ENCODE measurements at regions not wholly inside any gene's neighbourhood (a gene's known extent, or its start where the extent isn't known, plus 50 kb on each side); places are given as distances from the start of the nearest gene placed in this dataset.
"Not testable (repeated sequence)": the region's sequence is repeated elsewhere in the genome, so short reads cannot be mapped to it uniquely, and the experiment has no call there.

DNA sequence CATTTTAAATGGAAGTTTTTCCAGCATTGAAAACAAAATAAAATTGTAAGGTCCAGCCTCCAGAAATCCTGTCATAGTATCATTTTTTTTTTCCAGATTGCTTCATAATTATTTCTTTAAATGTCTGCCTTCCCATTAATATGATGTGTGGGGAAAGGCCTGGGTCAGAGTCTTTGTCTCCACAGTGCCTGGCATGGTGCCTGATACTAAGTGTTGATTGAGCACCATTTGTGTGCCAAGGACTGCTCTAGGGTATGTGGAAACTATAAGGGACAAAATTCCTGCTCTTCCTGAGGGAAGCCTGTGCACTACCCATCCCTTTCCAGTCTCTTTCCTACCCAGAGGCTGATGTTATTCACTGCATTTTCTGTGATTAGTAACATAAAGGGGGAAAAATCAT is 53.1 kb upstream of the BEND4 start:
- DNase-seq = no peak

DNA sequence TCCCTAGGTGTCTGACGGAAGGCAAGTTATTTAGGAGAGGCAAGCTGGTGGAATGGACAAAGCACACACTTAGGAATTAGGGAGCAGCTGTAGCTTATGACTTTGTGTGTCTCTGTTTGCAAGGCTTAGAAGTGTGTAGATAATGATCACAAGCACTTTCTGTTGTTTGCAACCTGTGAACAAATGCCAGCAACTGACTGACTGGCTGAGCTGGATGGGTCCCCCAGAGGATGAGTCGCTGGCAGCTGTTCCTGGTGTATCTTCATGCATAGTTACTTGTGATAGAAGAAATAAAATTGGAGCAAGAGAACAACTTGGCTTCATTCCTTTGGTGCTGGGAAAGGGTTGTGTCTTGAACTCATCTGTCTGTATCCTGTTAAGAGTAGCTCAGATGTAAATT is 64.2 kb upstream of the BEND4 start:
- no peak for DNase-seq

DNA sequence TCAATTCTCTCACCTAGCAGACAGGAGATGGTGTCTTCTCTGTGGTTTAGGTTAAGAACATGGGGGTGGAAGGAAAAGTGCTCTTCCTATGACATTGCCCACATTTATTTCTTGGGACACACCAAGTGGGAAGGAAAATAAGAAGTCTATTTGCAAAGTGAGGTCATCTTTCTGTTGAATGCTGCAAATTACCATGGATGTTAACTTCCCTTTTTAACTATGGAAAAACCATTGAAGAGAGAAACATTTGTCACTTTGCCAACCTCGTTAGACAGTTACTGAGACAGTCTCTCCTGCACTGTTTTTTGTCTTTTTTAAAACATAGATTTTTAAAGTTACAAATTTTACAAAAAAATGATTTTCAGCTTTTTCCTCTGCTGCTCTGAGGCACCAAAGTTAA is 72.8 kb upstream of the BEND4 start:
- DNase-seq = no peak

DNA sequence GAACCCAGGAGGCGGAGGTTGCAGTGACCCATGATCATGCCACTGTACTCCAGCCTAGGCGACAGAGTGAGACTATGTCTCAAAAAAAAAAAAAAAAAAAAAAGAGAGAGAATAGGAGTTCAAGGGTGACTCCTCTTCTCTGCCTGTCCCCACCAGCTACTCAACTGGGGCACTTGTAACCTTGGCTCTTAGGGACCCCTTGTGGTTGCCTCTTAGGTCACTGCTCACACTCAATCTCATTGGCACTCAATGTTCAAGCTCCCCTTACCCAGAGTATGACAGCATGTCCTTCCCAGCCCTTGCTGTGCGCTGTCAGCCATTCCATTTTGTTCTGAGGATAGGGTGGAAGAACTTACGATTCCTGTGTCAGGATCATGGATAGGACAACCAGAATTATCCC is 82.4 kb upstream of the BEND4 start:
- no peak for DNase-seq

DNA sequence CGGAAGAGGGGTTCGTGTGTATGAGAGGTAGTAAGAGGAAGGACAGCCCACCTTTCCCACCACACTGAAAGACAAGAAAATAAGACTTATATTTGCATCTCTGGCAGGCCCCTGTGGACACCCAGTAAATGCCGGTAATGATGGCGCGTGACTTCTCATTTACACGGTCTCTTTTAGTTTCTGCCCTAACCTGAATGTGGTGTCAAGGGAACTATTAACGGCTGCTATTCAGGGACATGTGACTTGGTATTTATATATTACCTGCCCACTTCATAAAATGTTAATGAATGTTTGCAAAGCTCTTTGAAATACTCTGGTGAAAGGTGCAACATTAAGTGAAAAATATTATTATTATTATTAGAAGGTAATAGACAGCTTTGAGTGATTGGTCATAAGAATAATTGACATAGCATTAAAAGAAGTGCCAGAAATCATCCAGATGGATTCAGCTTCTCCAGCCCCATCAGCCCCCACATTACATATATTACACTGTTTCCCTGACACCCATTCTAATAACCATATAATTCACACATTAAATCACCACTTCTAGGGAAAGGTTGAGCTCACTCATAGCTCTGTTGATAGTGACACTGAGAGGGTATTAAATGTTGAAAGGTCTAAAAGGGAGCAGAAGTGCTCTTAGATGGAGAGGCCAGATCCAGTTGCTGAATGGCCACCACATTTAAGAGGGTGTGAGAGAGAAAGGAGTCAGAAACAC is 83.0 kb upstream of the BEND4 start:
- no peak for DNase-seq

DNA sequence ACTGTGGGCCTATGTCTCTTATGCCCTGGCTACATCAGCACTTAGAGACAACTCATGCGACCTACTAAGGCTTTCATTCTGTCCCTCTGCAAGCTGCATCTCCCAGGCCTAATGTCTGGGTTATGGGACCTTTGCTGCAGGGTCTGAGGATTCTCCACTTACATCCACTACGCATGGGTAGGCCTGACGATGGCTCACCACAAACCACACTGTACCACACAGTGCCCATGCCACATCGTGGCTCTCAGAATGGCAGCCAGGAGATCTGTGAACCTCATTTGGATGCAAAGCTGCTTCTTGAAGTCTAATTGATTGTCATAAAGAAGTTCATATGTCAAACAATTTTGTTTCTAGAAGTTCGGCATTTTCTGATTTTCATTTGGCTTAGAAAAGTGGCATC is 84.6 kb upstream of the BEND4 start:
- DNase-seq = no peak

DNA sequence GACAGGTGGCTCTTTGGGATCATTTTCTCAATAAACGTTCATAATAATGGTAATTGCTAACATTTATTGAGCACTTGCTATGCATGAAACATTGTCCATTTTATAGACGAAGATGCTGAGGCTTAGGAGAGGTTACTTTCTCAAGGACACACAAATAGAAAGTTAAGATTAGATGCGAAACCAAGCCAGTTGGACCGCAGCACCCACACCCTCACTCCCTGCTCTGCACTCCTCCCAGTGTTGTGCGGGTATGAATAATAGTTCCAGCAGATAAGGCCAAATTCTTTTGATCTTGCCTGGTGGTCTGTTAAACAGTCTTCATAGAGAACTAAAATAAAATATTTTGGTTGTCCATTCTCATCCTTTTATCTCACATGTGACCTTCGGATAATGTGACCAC is 85.0 kb upstream of the BEND4 start:
- DNase-seq = no peak

DNA sequence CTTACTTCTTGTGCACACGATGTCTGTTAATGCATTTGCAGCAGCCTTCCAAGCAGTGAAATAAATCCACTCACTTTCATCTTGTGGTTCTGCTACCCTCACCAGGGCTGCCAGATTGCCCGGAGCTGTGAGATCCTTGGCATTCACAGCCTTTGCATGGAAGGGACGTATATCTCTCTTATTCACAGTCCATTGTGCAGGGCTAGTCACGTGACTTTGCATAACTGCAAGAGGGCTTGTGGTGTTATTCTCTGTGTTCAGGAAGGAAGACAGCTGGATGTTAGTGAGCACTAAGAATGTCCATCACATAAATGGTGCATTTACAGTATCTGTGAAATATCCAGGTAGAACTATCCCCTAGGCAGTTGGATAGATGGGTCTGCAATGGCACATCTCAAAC is 96.5 kb upstream of the BEND4 start:
- no peak for DNase-seq

DNA sequence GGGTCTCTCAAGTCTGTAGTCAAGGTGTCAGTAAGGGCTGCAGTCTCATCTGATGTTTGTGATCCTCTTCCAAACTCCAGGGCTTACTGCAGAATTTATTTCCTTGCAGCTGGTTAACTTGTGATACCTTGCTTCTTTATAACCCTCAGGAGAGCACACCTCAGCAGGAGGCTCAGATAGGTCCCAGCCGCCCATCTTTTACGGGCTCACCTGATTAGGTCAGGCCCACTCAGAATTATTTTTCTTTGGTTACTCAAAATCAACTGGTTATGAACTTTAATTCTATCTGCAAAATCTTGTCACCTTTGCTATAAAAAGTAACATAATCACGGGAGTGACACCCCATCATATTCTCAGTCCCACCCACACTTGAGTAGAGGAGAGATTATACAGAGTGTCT is 99.9 kb upstream of the BEND4 start:
- DNase-seq = no peak

DNA sequence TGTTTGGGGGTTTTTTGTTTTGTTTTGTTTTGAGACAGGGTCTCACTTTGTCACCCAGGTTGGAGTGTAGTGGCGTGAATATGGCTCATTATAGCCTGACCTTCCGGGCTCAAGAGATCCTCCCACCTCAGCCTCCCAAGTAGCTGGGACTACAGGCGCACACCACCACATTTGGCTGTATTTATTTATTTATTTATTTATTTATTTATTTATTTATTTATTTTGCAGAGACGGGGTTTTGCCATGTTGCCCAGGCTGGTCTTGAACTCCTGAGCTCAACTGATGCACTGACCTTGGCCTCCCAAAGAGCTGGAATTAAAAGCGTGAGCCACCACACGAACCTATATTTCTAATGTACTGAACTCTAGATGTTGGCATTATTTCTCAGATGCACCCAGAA is 105.2 kb upstream of the BEND4 start:
- DNase-seq = not testable (repeated sequence)

DNA sequence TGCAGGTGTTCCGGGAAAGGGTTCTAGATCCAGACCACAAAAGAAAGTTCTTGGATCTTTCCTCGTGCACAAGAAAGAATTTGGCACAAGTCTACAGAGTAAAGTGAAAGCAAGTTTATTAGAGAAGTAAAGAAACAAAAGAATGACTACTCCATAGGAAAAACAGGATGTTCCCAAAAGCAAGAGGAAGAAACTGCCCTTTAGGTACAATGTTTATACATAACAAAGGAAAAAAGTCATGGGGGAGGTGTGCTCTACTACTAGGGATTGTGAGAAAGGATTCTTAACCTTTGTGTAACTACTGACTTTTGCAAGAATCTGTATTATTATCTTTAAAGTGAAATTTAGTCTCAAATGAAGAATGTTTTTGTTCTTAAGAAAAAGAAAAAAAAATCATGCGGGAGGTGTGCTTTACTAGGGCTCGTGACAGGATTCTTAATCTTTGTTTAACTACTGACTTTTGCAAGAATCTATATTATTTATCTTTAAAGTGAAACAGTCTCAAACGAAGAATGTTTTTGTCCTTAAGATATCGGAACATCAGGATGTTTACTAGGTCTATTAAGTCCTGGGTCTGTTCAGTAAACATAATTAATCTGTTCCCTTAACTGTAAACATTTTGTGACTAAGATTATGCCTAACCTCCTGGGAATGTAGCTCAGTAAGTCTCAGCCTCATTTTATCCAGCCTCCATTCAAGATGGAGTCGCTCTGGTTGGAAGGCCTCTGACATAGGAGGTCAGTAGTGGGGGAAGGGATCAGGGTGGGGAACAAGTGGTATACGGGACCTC is 110.4 kb upstream of the BEND4 start:
- no peak for DNase-seq

DNA sequence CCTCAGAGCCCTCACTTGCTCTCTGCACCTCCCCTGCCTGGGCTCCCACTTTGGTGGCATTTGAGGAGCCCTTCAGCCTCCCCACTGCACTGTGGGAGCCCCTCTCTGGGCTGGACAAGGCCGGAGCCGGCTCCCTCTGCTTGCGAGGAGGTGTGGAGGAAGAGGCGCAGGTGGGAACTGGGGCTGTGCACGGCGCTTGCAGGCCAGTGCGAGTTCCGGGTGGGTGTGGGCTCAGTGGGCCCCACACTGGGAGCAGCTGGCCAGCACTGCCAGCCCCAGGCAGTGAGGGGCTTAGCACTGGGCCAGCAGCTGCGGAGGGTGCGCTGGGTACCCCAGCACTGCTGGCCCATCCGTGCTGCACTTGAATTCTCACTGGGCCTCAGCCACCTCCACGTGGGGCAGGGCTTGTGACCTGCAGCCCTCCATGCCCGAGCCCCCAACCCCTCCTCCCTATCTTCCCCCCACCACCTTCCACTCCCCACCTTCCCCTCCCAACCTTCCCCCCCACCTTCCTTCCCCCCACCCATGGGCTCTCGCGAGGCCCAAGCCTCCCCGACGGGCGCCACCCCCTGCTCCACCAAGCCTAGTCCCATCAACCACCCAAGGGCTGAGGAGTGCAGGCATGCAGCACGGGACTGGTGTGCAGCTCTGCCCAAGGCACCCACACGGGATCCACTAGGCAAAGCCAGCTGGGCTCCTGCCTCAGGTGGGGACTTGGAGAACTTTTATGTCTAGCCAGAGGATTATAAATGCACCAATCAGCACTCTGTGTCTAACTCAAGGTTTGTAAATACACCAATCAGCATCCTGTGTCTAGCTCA is 113.5 kb upstream of the BEND4 start:
- DNase-seq = no peak

DNA sequence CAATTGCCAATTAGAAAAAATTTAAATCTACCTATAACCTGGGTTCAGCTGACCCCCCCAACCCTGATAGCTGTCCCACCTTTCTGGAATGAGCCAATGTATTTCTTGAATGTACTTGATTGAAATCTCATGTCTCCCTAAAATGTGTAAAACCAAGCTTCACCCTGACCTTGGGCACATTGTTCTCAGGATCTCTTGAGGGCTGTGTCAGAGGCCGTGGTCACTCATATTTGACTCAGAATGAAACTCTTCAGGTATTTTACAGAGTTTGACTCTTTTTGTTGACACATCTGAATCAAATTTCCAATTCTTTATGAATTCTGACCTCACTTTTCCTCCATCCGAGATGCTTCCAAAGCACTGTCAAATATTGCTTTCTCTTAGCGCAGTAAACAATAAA is 115.3 kb upstream of the BEND4 start:
- DNase-seq = no peak

DNA sequence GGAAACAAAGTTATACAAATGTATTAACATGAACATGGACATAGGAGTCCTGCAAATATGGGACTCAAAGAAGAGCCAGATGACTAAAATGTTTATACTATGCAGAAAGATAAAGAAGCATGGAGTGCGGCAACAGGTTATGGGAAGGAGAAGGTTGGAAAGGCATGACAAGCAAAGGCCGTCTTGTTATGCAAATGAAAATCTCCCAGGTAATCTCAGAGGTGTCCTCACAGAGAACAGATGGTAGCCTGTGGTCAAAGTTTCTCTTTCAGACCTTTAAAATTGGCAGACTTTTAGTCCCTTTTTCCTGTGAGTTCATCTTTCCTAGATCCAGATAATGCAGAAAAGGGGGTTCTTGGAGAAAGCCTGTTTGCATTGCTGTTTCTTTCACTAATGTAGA is 116.4 kb upstream of the BEND4 start:
- DNase-seq = no peak

DNA sequence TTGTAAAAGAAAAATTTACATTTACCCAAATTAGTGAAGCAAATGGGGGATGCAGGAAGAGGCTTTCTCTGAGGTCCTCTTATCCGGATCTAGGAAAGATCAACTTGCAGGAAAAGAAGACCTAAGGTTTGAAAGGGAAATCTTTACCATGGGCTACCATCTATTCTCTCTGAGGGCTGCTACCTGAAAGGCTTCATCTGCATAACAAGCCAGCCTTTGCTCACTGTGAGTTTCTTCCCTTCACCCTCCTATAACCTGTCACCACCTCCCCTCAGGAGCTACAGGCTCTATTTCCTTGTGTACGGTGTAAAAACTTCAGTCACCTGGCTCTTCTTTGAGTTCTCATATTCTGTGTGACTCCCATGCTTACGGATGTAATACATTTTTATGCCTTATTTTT is 118.6 kb upstream of the BEND4 start:
- no peak for DNase-seq

DNA sequence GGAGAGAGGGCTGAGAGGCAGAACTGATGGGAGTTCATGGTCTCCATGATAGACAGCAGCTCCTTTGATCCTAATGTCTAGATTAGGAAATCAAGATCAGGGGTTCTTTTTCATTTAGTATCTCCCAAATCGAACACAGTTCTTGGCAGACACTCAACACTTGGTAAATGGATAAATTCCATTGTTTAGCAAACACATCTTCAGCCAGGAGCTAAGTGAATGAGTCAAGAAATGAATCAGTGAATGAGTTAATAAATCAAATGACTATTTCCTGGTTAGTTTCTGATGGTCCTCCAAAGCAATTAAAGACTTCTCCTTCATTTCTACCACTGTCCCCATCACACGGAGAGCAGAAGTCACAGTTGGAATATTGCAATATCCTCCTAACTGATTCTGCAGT is 120.0 kb upstream of the SHISA3 start:
- no peak for DNase-seq

DNA sequence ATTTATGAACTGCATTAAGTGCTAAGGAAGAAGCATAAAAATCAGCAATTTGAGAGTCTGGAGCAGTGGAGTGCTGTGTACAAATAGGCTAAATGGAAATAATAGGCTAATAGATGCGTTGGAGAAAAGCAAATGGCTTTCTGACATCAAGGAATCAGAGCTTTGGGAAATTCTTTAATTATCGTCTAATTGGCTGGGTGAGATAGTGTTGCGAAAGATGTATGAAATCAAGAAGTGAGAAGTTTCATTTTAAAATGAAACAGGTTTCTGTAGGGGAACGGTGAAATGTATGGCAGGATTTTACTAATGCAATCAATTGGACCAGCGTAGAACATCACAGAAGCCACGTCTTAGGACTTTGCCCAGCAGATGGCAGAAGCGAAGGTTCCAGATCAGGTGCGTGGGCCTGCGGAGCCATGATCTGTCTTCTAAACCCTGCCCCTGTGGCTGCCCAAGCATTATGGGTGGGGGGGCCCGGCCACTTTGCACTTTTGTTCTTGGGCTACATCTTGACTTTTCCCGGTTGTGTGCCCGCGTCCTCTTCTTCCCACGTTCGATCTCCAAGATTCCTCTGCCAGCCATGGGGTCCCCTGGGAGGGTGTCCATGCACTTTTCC is 118.5 kb upstream of the SHISA3 start:
- no peak for DNase-seq

DNA sequence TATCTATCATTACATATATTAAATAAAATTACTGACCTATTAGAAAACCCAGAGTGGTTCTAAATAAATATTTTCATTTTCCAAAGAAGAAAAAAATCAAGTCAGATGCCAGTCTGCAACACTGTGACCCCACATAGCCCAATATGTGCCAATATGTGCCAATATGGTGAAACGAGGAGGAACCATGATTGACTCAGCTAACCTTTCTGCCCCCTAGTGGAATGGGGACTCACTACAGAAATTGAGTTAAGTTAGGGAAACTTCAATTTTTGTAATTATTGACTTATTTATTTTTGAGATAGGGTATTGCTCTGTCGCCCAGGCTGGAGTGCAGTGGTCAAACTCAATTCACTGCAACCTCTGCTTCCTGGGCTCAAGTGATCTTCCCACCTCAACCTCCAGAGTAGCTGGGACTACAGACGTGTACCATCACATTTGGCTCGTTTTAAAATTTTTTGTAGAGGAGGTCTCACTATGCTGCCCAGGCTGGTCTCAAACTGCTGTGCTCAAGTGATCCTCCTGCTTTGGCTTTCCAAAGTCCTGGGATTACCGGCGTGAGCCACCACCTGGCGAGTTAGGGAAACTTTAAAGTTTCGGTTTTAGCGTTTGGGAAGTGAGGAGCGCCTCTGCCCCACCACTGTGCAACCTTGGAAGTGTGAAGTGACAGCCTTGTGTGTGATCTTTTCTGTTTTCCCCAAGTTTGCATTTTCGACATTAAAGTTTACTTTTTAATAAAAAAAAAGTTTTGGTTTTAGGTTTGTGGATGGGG is 116.8 kb upstream of the SHISA3 start:
- no peak for DNase-seq

DNA sequence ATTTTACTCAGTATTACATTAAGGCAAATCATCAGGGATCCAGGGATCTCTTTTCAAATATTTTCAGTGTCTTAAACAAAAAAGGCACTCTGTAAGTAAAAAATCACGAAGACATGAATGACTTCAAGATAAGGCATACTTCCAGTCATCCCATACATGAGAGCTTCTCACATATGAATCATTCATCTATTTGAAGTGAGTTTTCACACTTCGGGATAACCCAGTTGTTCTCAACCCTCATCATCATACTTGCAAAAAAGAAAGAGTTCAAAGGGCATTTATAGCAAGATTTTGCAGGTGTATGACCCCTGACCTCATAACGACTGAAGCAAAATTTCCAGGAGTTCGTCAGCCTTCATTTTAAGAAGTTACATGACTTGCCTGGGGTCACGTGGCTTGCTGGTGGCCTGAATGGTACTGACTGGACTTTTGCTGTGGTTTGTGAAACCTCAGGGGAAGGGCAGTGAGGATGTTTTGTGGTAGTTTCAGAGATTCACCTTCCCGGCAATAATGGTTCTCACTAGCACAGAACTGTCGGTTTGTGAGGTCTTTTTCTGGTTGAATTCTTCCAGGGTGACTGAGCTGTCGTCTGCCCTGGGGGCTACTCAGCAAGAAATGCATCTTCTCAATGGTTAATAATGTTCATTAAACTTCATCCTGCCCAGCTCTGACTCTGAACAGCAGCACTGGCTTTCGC is 115.8 kb upstream of the SHISA3 start:
- DNase-seq = no peak

DNA sequence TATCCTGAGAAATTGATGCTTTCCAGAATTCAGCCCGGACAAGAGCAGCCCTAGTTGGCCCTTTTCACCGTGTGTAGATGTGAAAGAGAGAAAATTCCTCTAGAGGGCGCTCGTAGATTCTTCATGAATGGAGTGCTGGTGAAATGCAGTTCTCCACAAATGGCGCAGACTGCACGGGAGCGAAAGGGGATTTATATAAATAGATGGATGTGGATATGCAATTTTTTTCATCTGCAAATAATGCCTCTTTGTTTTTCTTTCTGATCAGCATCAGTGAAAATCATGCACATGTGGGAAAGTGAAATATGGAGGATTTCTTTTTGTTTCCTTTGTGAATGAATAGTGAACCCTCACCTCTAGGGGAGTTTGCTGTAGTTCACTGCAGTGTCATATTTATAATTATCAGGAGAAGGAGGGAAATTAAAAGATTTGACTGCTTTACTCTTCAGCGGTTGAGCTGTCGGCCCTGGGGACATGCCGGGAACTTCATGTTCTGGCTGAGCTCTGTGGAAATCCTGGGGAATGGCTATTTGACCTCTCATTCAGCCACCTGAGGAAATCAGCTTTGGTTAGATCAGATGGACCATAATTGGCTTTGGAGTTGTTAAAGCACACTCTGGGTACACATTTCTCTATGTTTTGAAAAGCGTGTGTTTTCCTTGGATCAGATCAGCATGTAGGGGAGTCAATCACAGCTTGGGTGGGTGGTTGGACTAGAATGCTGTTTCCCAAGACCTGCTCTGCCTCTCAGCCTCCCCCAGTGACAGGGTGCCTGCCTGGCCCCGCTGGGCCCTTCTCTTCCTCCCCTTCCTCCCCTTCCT is 115.0 kb upstream of the SHISA3 start:
- peak; percentile 67 for DNase-seq

DNA sequence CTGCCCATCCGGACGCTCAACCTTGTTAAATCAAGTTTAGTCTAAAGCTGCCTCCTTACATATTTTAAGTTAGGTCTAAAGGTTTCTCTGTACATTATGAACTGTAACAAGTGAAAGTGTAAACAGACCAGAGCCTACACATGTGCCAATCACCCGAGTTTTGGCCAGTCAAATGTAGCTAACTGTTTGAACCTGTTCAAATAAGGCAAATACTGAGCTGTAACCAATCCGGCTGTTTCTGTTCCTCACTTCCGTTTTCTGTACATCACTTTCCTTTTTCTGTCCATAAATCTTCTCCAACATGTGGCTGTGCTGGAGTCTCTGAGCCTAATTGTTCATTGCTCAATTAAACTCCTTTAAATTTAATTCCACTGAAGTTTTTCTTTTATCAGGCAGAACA is 113.3 kb upstream of the SHISA3 start:
- DNase-seq = no peak
